DND-41 (cell line): ENCODE measurements at regions not wholly inside any gene's neighbourhood (a gene's known extent, or its start where the extent isn't known, plus 50 kb on each side); places are given as distances from the start of the nearest gene placed in this dataset.

Source experiments
- CTCF ChIP-seq: IDR thresholded peaks from 2 replicates; pipeline ENCODE4 v1.5.1; 2012; ENCODE audit warnings: borderline replicate concordance, low read length, moderate library complexity, mild to moderate bottlenecking; ENCODE audit not compliant: poor library complexity, severe bottlenecking; ENCODE audit errors: extremely low read depth
- EZH2 ChIP-seq: IDR thresholded peaks from 3 replicates; pipeline ENCODE4 v1.6.1; 2012; ENCODE audit warnings: borderline replicate concordance, low read depth, mild to moderate bottlenecking, moderate library complexity, low read length, inconsistent platforms; ENCODE audit not compliant: severe bottlenecking

- TF ChIP-seq CTCF (no peak), EZH2 (no peak)
Observed at GRCh38 chr3:132090921-132091320, 56.1 kb upstream of the CPNE4 start.
